KMS-11 (cell line): ENCODE measurements at regions not wholly inside any gene's neighbourhood (a gene's known extent, or its start where the extent isn't known, plus 50 kb on each side); places are given as distances from the start of the nearest gene placed in this dataset.
"Not testable (repeated sequence)": the region's sequence is repeated elsewhere in the genome, so short reads cannot be mapped to it uniquely, and the experiment has no call there.

ENCODE experiments used
- H2AFZ ChIP-seq: fragments of 200-600 bp; sonication (generic); 2 replicates; pipeline ENCODE4 v1.6.1; 2016; ENCODE audit warnings: antibody characterized with exemption, mixed run types, low read depth
- H3K27ac ChIP-seq: fragments of 200-600 bp; sonication (generic); 2 replicates; pipeline ENCODE4 v1.6.1; 2016; ENCODE audit warnings: mild to moderate bottlenecking, mixed run types
- H3K27me3 ChIP-seq: fragments of 200-600 bp; sonication (generic); 2 replicates; pipeline ENCODE4 v1.6.1; 2017; ENCODE audit warnings: mild to moderate bottlenecking, low read depth, mixed run types, moderate library complexity; ENCODE audit not compliant: insufficient read depth
- H3K36me3 ChIP-seq: fragments of 200-600 bp; sonication (generic); 2 replicates; pipeline ENCODE4 v1.6.1; 2017; ENCODE audit warnings: mild to moderate bottlenecking, mixed run types; ENCODE audit not compliant: insufficient read depth
- H3K4me1 ChIP-seq: fragments of 200-600 bp; sonication (generic); 2 replicates; pipeline ENCODE4 v1.6.1; 2016; ENCODE audit warnings: mild to moderate bottlenecking, low read depth, mixed run types; ENCODE audit not compliant: poor library complexity, severe bottlenecking
- H3K4me2 ChIP-seq: fragments of 200-600 bp; sonication (generic); 2 replicates; pipeline ENCODE4 v1.7.0; 2016; ENCODE audit warnings: mild to moderate bottlenecking, mixed run types
- H3K4me3 ChIP-seq: fragments of 200-600 bp; sonication (generic); IDR thresholded peaks from 2 replicates; pipeline ENCODE4 v1.6.1; 2017; ENCODE audit warnings: low read depth, low read length, mixed read lengths; ENCODE audit not compliant: insufficient read depth
- H3K79me2 ChIP-seq: fragments of 200-600 bp; sonication (generic); 2 replicates; pipeline ENCODE4 v1.6.1; 2016; ENCODE audit warnings: low read depth, mixed run types; ENCODE audit not compliant: insufficient read depth
- H3K9ac ChIP-seq: fragments of 200-600 bp; sonication (generic); 2 replicates; pipeline ENCODE4 v1.6.1; 2016; ENCODE audit warnings: mild to moderate bottlenecking, mixed run types
- H4K20me1 ChIP-seq: fragments of 200-600 bp; sonication (generic); 2 replicates; pipeline ENCODE4 v1.6.1; 2016; ENCODE audit warnings: mild to moderate bottlenecking, mixed run types; ENCODE audit not compliant: insufficient read depth
- CTCF ChIP-seq: fragments of 200-600 bp; sonication (generic); conservative IDR thresholded peaks from 2 replicates; pipeline ENCODE4 v1.6.1; 2017; ENCODE audit warnings: low read depth, mild to moderate bottlenecking, antibody characterized with exemption, low read length, moderate library complexity, mixed read lengths

DNA sequence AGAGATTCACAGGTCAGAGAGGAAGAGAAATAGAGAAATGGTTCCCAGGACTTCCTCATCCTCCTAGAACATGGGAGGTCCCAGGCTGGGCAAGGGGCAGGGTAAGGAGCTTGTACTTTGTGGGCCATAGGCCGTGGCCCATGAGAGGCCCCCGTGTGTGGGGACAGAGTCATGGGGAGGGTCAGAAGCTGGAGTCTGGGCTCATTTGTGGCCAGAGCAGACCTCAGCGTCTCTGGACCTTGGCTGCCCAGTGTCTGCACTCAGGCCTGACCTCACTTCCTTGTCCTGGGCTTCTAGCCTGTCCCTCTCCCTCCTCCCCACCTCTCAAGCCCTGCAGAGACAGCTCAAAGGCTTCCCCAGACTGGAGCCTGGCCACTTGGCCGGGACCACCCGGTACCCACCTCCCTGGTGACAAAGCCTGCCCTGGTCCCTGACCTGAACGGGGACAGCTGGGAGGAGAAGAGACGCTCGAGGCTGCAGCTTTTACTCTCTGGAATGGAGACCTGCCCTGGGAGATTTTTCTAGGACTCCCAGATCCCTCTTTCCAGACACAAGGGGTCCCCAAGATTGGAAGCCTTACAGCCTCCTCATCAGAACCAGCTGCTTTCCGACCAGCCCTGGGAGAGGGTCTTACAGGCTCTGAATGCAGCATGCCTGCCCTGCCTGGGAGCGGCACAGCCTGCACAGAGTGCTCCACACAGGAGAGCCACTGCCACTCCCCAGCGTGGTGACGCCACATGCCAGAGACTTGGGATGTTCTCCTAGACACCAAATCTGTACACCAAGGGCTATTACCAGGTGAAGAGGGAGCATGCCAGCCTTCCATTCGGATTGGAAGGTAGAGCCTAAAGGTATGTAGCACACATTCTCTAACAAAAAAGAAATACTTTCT, 569.0 kb upstream of the B3GAT1 start:
- H3K4me2 ChIP-seq: no peak overlapping the region
- no peaks in the 10 kb centered on the region for H3K36me3 ChIP-seq
- H3K4me1 ChIP-seq: no peaks in the 10 kb centered on the region
- no peaks in the 10 kb centered on the region for H4K20me1 ChIP-seq
- H3K27me3 ChIP-seq: no peaks in the 10 kb centered on the region
- H3K9ac ChIP-seq: no peak overlapping the region
- TF ChIP-seq CTCF: no peak
- no peak overlapping the region for H2AFZ ChIP-seq
- no peak overlapping the region for H3K27ac ChIP-seq
- no peak overlapping the region for H3K4me3 ChIP-seq
- no peaks in the 10 kb centered on the region for H3K79me2 ChIP-seq

GRCh38 chr11:134979089-134979457, 567.0 kb upstream of the B3GAT1 start:
- H3K4me2 ChIP-seq, H4K20me1 ChIP-seq, H3K4me1 ChIP-seq, H3K27ac ChIP-seq, H3K4me3 ChIP-seq, H3K79me2 ChIP-seq, H2AFZ ChIP-seq, H3K27me3 ChIP-seq, H3K9ac ChIP-seq, H3K36me3 ChIP-seq: not testable (repeated sequence)

GRCh38 chr11:134978388-134979088, 566.5 kb upstream of the B3GAT1 start:
- H3K4me2 ChIP-seq: no peak overlapping the region

DNA sequence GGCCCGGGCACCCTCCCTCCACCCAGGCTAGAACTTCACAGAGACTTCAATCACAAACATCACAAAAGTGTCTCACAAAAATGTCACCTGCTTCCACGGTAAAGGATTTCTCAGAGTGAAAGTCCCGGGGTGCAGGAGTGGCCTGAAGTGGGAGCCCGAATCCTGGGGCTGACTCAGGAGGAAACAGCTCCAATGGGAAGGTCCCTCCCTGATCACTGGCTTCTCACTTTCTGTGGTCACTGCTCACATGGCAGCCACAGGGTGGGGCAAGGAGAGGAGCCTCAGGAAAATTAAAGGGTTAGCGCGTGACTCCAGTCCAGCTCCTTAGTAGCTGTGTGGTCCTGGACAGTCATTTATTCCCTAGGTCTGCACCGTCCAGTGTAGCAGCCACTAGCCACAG, 564.5 kb upstream of the B3GAT1 start:
- no peak for TF ChIP-seq CTCF
- no peaks in the 10 kb centered on the region for H3K79me2 ChIP-seq
- no peaks in the 10 kb centered on the region for H3K4me1 ChIP-seq
- no peaks in the 10 kb centered on the region for H4K20me1 ChIP-seq
- no peak overlapping the region for H3K4me2 ChIP-seq
- no peak overlapping the region for H3K27ac ChIP-seq
- no peak overlapping the region for H3K9ac ChIP-seq
- H3K36me3 ChIP-seq: no peaks in the 10 kb centered on the region
- no peak overlapping the region for H2AFZ ChIP-seq
- H3K4me3 ChIP-seq: no peak overlapping the region
- no peaks in the 10 kb centered on the region for H3K27me3 ChIP-seq

More at GRCh38 chr11:134978388-134979088, 566.5 kb upstream of the B3GAT1 start:
- no peaks in the 10 kb centered on the region for H3K36me3 ChIP-seq
- H4K20me1 ChIP-seq: no peaks in the 10 kb centered on the region
- no peaks in the 10 kb centered on the region for H3K4me1 ChIP-seq
- H3K27me3 ChIP-seq: no peaks in the 10 kb centered on the region
- no peak overlapping the region for H3K4me3 ChIP-seq
- H3K27ac ChIP-seq: no peak overlapping the region
- no peak overlapping the region for H2AFZ ChIP-seq
- H3K79me2 ChIP-seq: no peaks in the 10 kb centered on the region
- TF ChIP-seq CTCF: no peak
- no peak overlapping the region for H3K9ac ChIP-seq
